H54 (cell line): ENCODE measurements at regions not wholly inside any gene's neighbourhood (a gene's known extent, or its start where the extent isn't known, plus 50 kb on each side); places are given as distances from the start of the nearest gene placed in this dataset.

Experiments used
- DNase-seq: peaks from one replicate; pipeline ENCODE4 v3.0.0; 2011; ENCODE audit warnings: low spot score, mixed read lengths; ENCODE audit not compliant: insufficient read length
- FAIRE-seq: peaks from 3 replicates; lab custom pipeline; 2011; peaks lifted over from hg19 to GRCh38; lab: Jason Lieb, UNC
- POLR2A ChIP-seq: IDR thresholded peaks from 2 replicates; pipeline ENCODE4 v1.6.1; 2011; ENCODE audit warnings: low read depth, mild to moderate bottlenecking, low read length

DNA sequence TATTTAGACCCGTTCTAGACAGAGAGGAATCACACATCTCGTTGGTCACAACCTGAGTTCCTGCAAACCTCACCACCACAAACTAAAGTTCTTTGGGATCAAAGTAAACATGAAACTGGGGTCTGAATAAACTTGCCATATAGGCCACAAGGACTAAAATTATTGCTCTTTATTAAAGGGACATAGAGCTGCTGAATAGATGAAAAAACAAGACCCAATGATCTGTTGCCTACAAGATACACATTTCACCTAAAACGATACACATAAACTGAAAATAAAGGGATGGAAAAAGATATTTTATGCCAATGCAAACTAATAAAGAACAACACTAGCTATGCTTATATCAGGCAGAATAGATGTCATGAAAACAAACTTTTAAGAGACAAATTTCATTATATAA is 623.0 kb downstream of the TBC1D32 start:
- no peak for TF ChIP-seq POLR2A
- no peak for FAIRE-seq
- no peak for DNase-seq

GRCh38 chr6:120700001-120700400 is 634.3 kb downstream of the TBC1D32 start:
- TF ChIP-seq POLR2A: no peak
- no peak for FAIRE-seq
- no peak for DNase-seq

- no peak for TF ChIP-seq POLR2A
- DNase-seq (no peak), FAIRE-seq (no peak)
Observed at GRCh38 chr6:120686492-120686891, 647.8 kb downstream of the TBC1D32 start.

DNA sequence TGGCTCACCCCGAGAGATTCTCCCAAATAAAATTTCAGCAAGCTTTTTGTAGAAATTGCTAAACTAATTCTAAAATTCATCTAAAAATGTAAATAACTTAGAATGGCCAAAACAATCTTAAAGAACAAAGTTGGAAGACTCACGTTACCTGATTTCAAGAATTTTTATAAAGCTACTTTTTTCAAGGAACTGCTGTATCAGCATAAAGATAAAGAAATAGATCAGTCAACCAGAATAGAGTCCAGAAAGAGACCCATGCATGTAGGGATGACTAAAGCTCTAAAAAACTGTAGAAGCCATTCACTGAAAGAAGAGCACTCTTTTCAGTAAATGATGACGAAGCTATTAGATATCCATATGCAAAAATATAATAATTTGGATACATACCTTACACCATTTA is 652.1 kb downstream of the TBC1D32 start:
- FAIRE-seq: no peak
- no peak for DNase-seq
- no peak for TF ChIP-seq POLR2A

DNA sequence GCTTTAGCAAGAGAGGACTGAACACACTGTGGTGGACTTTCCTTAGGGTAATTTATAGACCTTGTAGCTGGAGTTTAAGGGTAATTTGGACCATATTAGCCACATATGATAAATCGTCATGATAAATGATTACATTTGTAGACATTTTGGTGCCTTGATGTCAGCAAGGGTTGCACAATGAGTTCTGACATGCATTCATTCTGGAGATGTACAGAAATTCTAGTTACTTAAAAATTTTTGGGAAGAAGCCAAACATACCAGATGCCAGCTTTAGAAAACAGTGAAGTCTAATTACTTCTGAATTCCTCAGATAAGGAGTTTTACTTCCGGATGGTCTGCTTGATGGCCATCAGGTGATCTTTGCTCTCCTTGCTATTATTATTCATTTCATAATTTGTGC is 653.1 kb downstream of the TBC1D32 start:
- FAIRE-seq: no peak
- no peak for DNase-seq
- no peak for TF ChIP-seq POLR2A

GRCh38 chr6:120675886-120676285 is 658.4 kb downstream of the TBC1D32 start:
- FAIRE-seq (no peak), DNase-seq (no peak)
- TF ChIP-seq POLR2A: no peak

DNA sequence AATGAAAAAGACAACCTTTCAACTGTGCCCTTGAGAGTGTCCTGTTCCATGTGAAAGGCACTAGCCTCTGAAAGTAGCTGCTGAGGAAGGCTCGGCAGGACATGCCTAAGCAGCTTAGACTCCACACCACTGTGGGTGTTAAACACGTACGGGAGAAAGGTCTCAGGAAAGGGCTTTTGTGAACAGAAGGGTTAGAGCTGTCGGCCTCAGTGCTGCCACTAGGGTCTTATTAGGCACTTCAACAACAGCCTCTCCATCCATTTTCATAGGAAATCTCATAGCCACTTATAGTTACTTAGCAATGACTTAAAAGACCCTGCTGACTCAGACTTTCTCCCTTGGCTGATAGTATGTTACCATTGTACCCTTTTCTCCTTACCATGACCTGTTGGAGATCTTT is 662.8 kb downstream of the TBC1D32 start:
- DNase-seq: no peak
- FAIRE-seq: no peak
- TF ChIP-seq POLR2A: no peak

- no peak for DNase-seq
- TF ChIP-seq POLR2A: no peak
- FAIRE-seq: no peak
Observed at GRCh38 chr6:120652506-120652905, 681.8 kb downstream of the TBC1D32 start.

DNA sequence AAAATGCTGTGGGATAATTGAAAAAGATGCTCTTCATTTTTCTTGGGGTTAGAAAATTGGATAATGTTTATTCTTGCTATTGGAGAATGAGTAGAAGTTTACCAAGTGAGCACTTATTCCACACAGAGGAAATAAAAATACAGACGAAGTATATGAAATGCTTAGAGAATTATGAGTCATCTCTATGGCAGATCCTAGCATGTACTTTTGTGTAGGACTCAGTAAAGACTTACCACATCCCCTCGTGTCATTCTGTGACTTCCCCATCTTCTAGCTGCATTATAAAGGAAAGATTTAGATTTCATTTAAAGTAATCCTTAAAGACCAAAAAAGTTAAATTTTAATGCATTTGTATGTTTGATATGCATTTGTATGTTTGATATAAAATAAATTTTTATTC is 685.6 kb downstream of the TBC1D32 start:
- TF ChIP-seq POLR2A: no peak
- DNase-seq (no peak), FAIRE-seq (no peak)

DNA sequence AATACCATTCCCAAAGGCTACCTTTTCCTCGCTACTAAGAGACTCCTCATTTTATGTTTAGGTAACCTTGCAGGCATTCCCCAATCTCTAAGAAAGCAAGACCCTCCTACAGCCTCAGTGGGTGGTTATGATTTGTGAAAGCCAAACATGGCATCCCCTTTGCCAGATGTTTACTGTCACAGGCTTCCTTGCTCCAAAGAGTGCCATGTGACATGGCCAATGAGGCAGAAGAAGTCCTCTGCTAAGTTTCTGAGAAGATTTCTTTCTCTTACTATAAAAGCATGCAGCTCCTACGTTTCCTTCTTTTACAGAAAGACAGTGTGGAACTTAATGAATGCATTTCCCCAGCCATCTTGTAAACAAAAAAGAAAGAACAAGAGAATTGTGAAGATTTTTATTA is 688.2 kb downstream of the TBC1D32 start:
- DNase-seq (no peak), FAIRE-seq (no peak)
- no peak for TF ChIP-seq POLR2A

DNA sequence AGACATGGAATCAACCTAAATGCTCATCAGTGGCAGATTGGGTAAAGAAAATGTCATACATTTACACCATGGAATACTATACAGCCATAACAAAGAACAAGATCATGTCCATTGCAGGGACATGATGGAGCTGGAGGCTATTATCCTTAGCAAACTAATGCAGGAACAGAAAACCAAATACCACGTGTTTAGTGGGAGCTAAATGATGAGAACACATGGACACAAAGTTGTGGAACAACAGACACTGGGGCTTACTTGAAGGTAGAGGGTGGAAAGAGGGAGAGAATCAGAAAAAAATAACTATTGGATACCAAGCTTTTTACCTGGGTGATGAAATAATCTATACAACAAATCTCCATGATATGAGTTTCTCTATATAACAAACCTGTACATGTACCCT is 701.3 kb downstream of the TBC1D32 start:
- FAIRE-seq: no peak
- no peak for TF ChIP-seq POLR2A
- DNase-seq: no peak

DNA sequence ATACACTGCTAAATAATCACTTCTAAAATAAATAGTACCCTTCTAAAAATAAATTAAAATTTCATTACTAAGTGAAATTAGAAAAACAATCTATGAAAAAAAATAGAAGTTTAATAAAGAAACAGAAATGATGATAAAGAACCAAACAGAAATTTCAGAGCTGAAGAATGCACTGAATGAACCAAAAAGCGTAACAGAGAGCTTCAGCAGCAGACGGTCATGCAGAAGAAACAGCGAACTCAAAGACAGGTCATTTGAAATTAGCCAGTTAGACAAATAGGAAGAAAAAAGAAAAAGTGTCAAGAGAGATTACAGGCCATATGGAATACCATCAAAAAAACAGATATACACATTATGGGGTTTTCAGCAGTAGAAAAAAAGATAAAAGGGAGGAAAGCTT is 706.7 kb downstream of the TBC1D32 start:
- no peak for FAIRE-seq
- TF ChIP-seq POLR2A: no peak
- DNase-seq: no peak

DNA sequence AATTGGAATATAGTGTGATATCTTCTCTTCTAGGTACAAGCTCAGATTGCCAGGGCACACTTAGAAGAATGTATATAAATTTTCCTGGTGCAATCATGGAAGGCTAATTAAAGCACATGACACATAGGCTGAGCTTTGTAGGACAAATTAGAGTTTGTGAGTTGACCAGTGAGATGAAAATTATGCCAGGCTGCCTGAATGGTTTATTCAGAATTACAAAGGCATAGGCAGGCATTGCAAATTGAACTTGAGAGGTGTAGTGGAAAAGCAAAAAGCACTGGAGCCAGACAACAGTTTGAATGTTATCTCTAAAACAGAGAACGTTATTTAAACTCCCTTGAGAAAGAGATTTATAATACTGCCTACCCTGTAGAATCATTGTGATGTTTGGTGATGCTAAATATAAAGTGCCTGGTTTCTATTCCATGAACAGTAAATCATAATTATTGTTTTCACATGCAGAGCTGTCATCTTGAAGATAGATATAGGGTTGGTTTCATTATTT is 712.1 kb downstream of the TBC1D32 start:
- FAIRE-seq (no peak), DNase-seq (no peak)
- TF ChIP-seq POLR2A: no peak

GRCh38 chr6:120620900-120621299 is 713.4 kb downstream of the TBC1D32 start:
- no peak for FAIRE-seq
- no peak for TF ChIP-seq POLR2A
- DNase-seq: no peak

- no peak for TF ChIP-seq POLR2A
- FAIRE-seq: no peak
- DNase-seq: no peak
Observed at GRCh38 chr6:120615238-120615637, 719.0 kb downstream of the TBC1D32 start.

GRCh38 chr6:120614723-120615122 is 719.6 kb downstream of the TBC1D32 start:
- FAIRE-seq: no peak
- no peak for DNase-seq
- TF ChIP-seq POLR2A: no peak
